Thyroid gland (tissue), 4 donors: ENCODE measurements at regions not wholly inside any gene's neighbourhood (a gene's known extent, or its start where the extent isn't known, plus 50 kb on each side); places are given as distances from the start of the nearest gene placed in this dataset.

Experiments
- DNase-seq, 2 donors: peaks; one replicate each; pipeline ENCODE4 v3.0.0-alpha.2; 2019
- H3K27ac ChIP-seq, 3 donors: fragments of 200-600 bp; sonication (generic); 1 replicate in 2 of 3; 2 replicates in 1 of 3; pipeline ENCODE4 v1.5.1; 2016 to 2019; ENCODE audit warnings: mild to moderate bottlenecking in 1 of 3, moderate library complexity in 1 of 3
- H3K27me3 ChIP-seq: fragments of 200-600 bp; sonication (generic); one replicate; pipeline ENCODE4 v1.5.1; 2019
- H3K36me3 ChIP-seq, 2 donors: fragments of 200-600 bp; sonication (generic); one replicate each; pipeline ENCODE4 v1.5.1; 2016 to 2019
- H3K4me1 ChIP-seq, 2 donors: fragments of 200-600 bp; sonication (generic); one replicate each; pipeline ENCODE4 v1.5.1; 2017 to 2019
- H3K4me3 ChIP-seq, 3 donors: fragments of 200-600 bp; sonication (generic); replicated peaks in 1 of 3; 1 replicate in 2 of 3; 2 replicates in 1 of 3; pipeline ENCODE4 v1.5.1; 2016; ENCODE audit warnings: mild to moderate bottlenecking in 1 of 3
- H3K9me3 ChIP-seq: fragments of 200-600 bp; sonication (generic); one replicate; pipeline ENCODE4 v1.5.1; 2017
- CTCF ChIP-seq, 6 experiments: fragments of 200-600 bp in 3 of 6; fragments of 450-650 bp in 3 of 6; sonication (generic) in 3 of 6; IDR thresholded peaks; one replicate each; pipeline ENCODE4 v1.5.1; 2016 to 2019; ENCODE audit warnings: antibody characterized with exemption in 6 of 6, mild to moderate bottlenecking in 2 of 6, inconsistent platforms in 1 of 6, moderate library complexity in 1 of 6
- POLR2A ChIP-seq, 2 donors: fragments of 450-650 bp; IDR thresholded peaks; one replicate each; pipeline ENCODE4 v1.6.1; 2017; ENCODE audit warnings: antibody characterized with exemption in 2 of 2, mild to moderate bottlenecking in 2 of 2, moderate library complexity in 1 of 2
- WGBS, 2 donors: methylation state at CpG; one replicate each; pipeline ENCODE4 v1.1.5; 2017; 5-methylcytosine and 5-hydroxymethylcytosine counted together
- intact Hi-C: fragments of 100-400 bp; cut with DNase I; formaldehyde crosslinking; loops from one replicate; pipeline ENCODE4 v1.15.1; 2023

DNA sequence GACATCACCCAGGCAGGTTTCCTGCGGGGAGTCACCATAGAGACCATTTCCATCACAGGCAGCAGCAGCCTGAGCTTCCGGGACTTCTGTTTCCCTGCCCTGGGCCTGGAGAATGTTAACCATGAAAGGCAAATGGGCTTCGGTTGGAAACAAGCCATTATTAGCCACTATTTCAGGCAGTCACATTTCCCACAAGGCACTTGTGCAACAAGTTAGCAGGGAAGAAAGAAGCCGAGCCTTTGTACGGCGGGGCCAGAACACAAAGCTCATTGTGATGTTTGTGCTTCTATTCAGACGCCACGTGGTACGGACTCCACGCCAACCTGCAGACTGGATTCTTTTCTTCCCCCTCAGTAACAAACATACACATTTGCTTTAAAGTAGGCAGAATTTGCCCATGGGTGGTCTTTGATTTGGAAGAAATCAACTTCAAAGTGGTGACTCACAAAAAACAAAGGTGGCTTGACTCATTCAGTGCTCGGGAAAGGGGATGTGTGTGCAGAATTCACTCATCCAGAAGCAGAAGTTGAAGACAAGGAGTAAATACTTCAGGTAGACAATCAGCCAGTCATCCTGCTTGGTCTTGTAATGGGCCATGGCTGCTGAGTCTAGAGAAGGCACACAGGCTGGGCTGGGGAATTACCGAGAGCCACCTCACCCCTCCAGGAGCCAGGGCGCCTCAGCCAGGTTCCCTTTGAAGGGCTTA lies 154.2 kb upstream of the PRMT8 start:
- H3K9me3 ChIP-seq, result no peaks in the 10 kb centered on the region
- 66 to 76% methylated on average over 13 of the region's 13 CpGs for WGBS, 2 donors
- no peaks in the 10 kb centered on the region for H3K27me3 ChIP-seq
- H3K27ac ChIP-seq, result no peak overlapping the region
- DNase-seq, result no peak
- peaks cover 2 to 5% of the 10 kb centered on the region in 2 donors for H3K4me1 ChIP-seq
- intact Hi-C loops, result no loop called here
- H3K36me3 ChIP-seq, result no peaks in the 10 kb centered on the region
- H3K4me3 ChIP-seq, result no peak overlapping the region
- TF ChIP-seq CTCF (IDR thresholded peaks at IDR 0.05) (no peak), POLR2A (IDR thresholded peaks at IDR 0.05) (no peak)

GRCh38 chr12:3337944-3338343 lies 153.1 kb upstream of the PRMT8 start:
- Histone ChIP-seq H3K36me3 (no peaks in the 10 kb centered on the region), H3K9me3 (no peaks in the 10 kb centered on the region), H3K4me1 (peaks cover 6 to 9% of the 10 kb centered on the region in 2 donors), H3K27me3 (no peaks in the 10 kb centered on the region), H3K27ac (no peak overlapping the region), H3K4me3 (no peak overlapping the region)
- no peak for DNase-seq
- TF ChIP-seq CTCF (IDR thresholded peaks at IDR 0.05) (no peak), POLR2A (IDR thresholded peaks at IDR 0.05) (no peak)
- intact Hi-C loops, result no loop called here
- WGBS, 2 donors, result 89 to 97% methylated on average over 5 of the region's 5 CpGs

DNA sequence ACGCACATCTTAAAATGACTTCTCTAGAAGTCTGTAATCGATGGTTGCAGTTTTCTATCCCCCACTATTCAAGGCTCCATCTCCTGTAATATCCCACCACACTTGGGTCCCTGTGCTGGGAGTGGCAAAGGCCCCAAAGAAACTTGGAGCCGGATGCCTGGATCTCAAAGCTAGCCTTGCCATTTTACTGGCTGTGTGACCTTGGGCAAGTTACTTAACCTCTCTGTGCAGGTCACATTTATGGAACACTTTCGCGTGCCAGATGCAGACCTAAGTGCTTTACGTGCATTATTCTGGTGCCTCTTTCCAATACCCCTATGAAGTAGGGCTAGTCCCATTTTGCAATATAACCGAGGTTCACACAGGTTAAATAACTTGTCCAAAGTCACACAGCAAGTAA lies 151.8 kb upstream of the PRMT8 start:
- intact Hi-C loops, result no loop called here

DNA sequence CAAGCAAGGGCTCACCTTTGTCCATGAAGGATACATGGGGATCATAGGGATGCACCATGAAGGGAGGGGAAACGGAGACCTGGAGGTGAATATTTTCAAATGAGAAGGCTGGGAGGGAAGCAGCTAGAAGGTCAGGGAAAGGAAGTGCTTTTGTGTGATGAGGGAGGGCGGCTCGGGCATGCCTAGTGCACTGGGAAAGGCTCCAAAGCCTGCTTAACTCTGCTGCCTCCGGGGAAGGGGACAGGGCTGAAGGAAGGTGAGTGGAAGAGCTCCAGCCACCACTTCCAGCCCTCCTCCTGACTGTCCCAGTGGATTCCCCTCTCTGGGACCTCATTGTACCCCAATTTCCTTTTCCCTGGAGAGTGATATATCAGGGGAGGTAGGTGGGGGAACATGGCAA lies 149.4 kb upstream of the PRMT8 start:
- Histone ChIP-seq H3K36me3 (no peaks in the 10 kb centered on the region), H3K27ac (no peak overlapping the region), H3K4me1 (peaks cover 6 to 9% of the 10 kb centered on the region in 2 donors), H3K9me3 (no peaks in the 10 kb centered on the region), H3K4me3 (no peak overlapping the region), H3K27me3 (no peaks in the 10 kb centered on the region)
- DNase-seq, result peak; percentile 61 to 70
- TF ChIP-seq POLR2A (IDR thresholded peaks at IDR 0.05) (no peak), CTCF (IDR thresholded peaks at IDR 0.05) (no peak)
- 3 to 10% methylated on average over 4 of the region's 4 CpGs for WGBS, 2 donors
- intact Hi-C loops, result no loop called here

More for the DNA sequence above, 151.8 kb upstream of the PRMT8 start:
- Histone ChIP-seq H3K4me3 (no peak overlapping the region), H3K27ac (no peak overlapping the region), H3K27me3 (no peaks in the 10 kb centered on the region), H3K9me3 (no peaks in the 10 kb centered on the region), H3K36me3 (no peaks in the 10 kb centered on the region), H3K4me1 (peaks cover 6 to 9% of the 10 kb centered on the region in 2 donors)
- DNase-seq, result no peak
- TF ChIP-seq CTCF (IDR thresholded peaks at IDR 0.05) (no peak), POLR2A (IDR thresholded peaks at IDR 0.05) (no peak)
- WGBS, 2 donors, result 93 to 96% methylated on average over 7 of the region's 7 CpGs

- H3K36me3 ChIP-seq, result no peaks in the 10 kb centered on the region
- no peaks in the 10 kb centered on the region for H3K27me3 ChIP-seq
- no peaks in the 10 kb centered on the region for H3K9me3 ChIP-seq
- intact Hi-C loops, result no loop called here
- peaks cover 6 to 9% of the 10 kb centered on the region in 2 donors for H3K4me1 ChIP-seq
- peak in 3 of 6 experiments; percentile 7 to 31 (median 26) for TF ChIP-seq CTCF (IDR thresholded peaks at IDR 0.05)
- no peak for TF ChIP-seq POLR2A (IDR thresholded peaks at IDR 0.05)
- H3K27ac ChIP-seq, result no peak overlapping the region
- H3K4me3 ChIP-seq, result no peak overlapping the region
- DNase-seq, result peak; percentile 29 to 44
- 26 to 33% methylated on average over 8 of the region's 8 CpGs for WGBS, 2 donors
Measured at GRCh38 chr12:3342051-3342450, 149.0 kb upstream of the PRMT8 start.
